Caco-2 (cell line): ENCODE measurements at regions not wholly inside any gene's neighbourhood (a gene's known extent, or its start where the extent isn't known, plus 50 kb on each side); places are given as distances from the start of the nearest gene placed in this dataset.
"Not testable (repeated sequence)": the region's sequence is repeated elsewhere in the genome, so short reads cannot be mapped to it uniquely, and the experiment has no call there.

Experiments
- BruUV-seq: library from RNA; stranded (reverse); fragments of 400-500 nt; replicated peaks from 2 replicates; lab custom pipeline; 2021; lab: Mats Ljungman, UMichigan
- CTCF ChIA-PET: fragments of 300-600 bp; sonication (Branson Sonifier 250); formaldehyde crosslinking; loops from one replicate; lab custom pipeline; 2022; ENCODE audit warnings: antibody characterized with exemption; lab: Charles Lee
- POLR2A ChIA-PET: fragments of 300-600 bp; sonication (Branson Sonifier 250); formaldehyde crosslinking; loops from one replicate; lab custom pipeline; 2022; ENCODE audit warnings: antibody characterized with exemption; lab: Charles Lee
- DNase-seq, 2 experiments: peaks; one replicate each; pipeline versions ENCODE4 v3.0.0 to v3.0.0-alpha.2; 2020 to 2022
- H3K27me3 ChIP-seq: replicated peaks from 2 replicates; pipeline ENCODE4 v1.6.0; 2011; ENCODE audit warnings: low read length; ENCODE audit not compliant: control insufficient read depth, insufficient read depth
- H3K36me3 ChIP-seq: 2 replicates; pipeline ENCODE4 v1.5.1; 2011; ENCODE audit warnings: low read length; ENCODE audit not compliant: control insufficient read depth, insufficient read depth
- H3K4me1 ChIP-seq: fragments of 250-450 bp; sonication (Bioruptor Pico); 2 replicates; pipeline ENCODE4 v1.5.1; 2020; ENCODE audit warnings: mild to moderate bottlenecking
- H3K4me3 ChIP-seq: 2 replicates; pipeline ENCODE4 v1.5.1; 2011; ENCODE audit warnings: low read depth, mild to moderate bottlenecking, control low read depth, low read length
- H3K9me3 ChIP-seq: fragments of 250-450 bp; sonication (Bioruptor Pico); 2 replicates; pipeline ENCODE4 v1.5.1; 2020; ENCODE audit warnings: mild to moderate bottlenecking, moderate library complexity
- H3K27ac Mint-ChIP-seq: one replicate; pipeline ENCODE4 v1.8.0; 2022; ENCODE audit warnings: mixed read lengths; ENCODE audit not compliant: unreplicated experiment
- H3K27me3 Mint-ChIP-seq: one replicate; pipeline ENCODE4 v1.8.0; 2022; ENCODE audit warnings: mixed read lengths; ENCODE audit not compliant: insufficient read depth, unreplicated experiment
- H3K36me3 Mint-ChIP-seq: one replicate; pipeline ENCODE4 v1.8.0; 2022; ENCODE audit warnings: mild to moderate bottlenecking, mixed read lengths; ENCODE audit not compliant: insufficient read depth, unreplicated experiment
- H3K4me1 Mint-ChIP-seq: one replicate; pipeline ENCODE4 v1.8.0; 2022; ENCODE audit warnings: low read depth, mixed read lengths; ENCODE audit not compliant: unreplicated experiment
- H3K4me3 Mint-ChIP-seq: one replicate; pipeline ENCODE4 v1.8.0; 2022; ENCODE audit warnings: mild to moderate bottlenecking, moderate library complexity, mixed read lengths; ENCODE audit not compliant: unreplicated experiment
- H3K9me3 Mint-ChIP-seq: one replicate; pipeline ENCODE4 v1.8.0; 2022; ENCODE audit warnings: mixed read lengths; ENCODE audit not compliant: unreplicated experiment
- CTCF ChIP-seq, 2 experiments: fragments of 200-600 bp in 1 of 2; IDR thresholded peaks; 1 replicate in 1 of 2; 2 replicates in 1 of 2; pipeline versions ENCODE4 v1.5.1 to v1.8.0; 2011 to 2022; ENCODE audit warnings: antibody characterized with exemption in 1 of 2, control low read depth in 1 of 2, inconsistent platforms in 1 of 2, low read depth in 1 of 2, low read length in 1 of 2, mild to moderate bottlenecking in 1 of 2, moderate library complexity in 1 of 2; ENCODE audit not compliant: insufficient read depth in 1 of 2, severe bottlenecking in 1 of 2, unreplicated experiment in 1 of 2
- intact Hi-C: fragments of 100-400 bp; cut with micrococcal nuclease; formaldehyde crosslinking; loops from one replicate; pipeline ENCODE4 v1.10.0; 2022; ENCODE audit not compliant: unreplicated experiment

- Histone ChIP-seq H3K4me1 (peaks cover 33% of the 10 kb centered on the region), H3K36me3 (no peaks in the 10 kb centered on the region; the same call in 1 of the 2 replicates), H3K9me3 (no peaks in the 10 kb centered on the region), H3K27me3 (no peaks in the 10 kb centered on the region), H3K4me3 (no peak overlapping the region)
- ChIA-PET POLR2A (interaction anchor here (1.7 kb wide), 1 partner anchor 136 kb away, joined by 8 read pairs; no protein-coding TSS in a partner anchor), CTCF (interaction anchor here (0.5 kb wide), 1 partner anchor 46 kb away, joined by 3 read pairs; no protein-coding TSS in a partner anchor)
- DNase-seq: peak; percentile 77 to 86
- Mint-ChIP-seq H3K27ac (peak overlapping the region; percentile 82), H3K9me3 (no peaks in the 10 kb centered on the region), H3K4me3 (peak overlapping the region; percentile 75), H3K27me3 (no peaks in the 10 kb centered on the region), H3K4me1 (peaks cover 36% of the 10 kb centered on the region), H3K36me3 (peaks cover 6% of the 10 kb centered on the region)
- no peak for TF ChIP-seq CTCF (IDR thresholded peaks at IDR 0.05; ENCODE audit: insufficient read depth in 1 of 2, low read depth in 1 of 2, low read length in 1 of 2, severe bottlenecking in 1 of 2, unreplicated experiment in 1 of 2)
- intact Hi-C loops: loop anchor here (1.0 to 2.0 kb wide), 2 partner anchors 18 to 37 kb away; no protein-coding TSS in a partner anchor
- BruUV-seq: no TSS peak
Observed at GRCh38 chr13:33678906-33679657, 138.9 kb upstream of the RFC3 start.

- Histone ChIP-seq H3K4me3 (no peak overlapping the region), H3K36me3 (no peaks in the 10 kb centered on the region; the same call in 1 of the 2 replicates), H3K9me3 (no peaks in the 10 kb centered on the region), H3K4me1 (peaks cover 33% of the 10 kb centered on the region), H3K27me3 (no peaks in the 10 kb centered on the region)
- peaks cover 36% of the 10 kb centered on the region for H3K4me1 Mint-ChIP-seq
- TF ChIP-seq CTCF (IDR thresholded peaks at IDR 0.05; ENCODE audit: insufficient read depth in 1 of 2, low read depth in 1 of 2, low read length in 1 of 2, severe bottlenecking in 1 of 2, unreplicated experiment in 1 of 2): no peak
- no TSS peak for BruUV-seq
- intact Hi-C loops: loop anchor here (1.0 to 2.0 kb wide), 2 partner anchors 17 to 37 kb away; no protein-coding TSS in a partner anchor
- CTCF ChIA-PET: interaction anchor here (0.5 kb wide), 1 partner anchor 45 kb away, joined by 3 read pairs; no protein-coding TSS in a partner anchor
- DNase-seq: no peak
- H3K36me3 Mint-ChIP-seq: peaks cover 6% of the 10 kb centered on the region
- POLR2A ChIA-PET: interaction anchor here (1.7 kb wide), 1 partner anchor 137 kb away, joined by 8 read pairs; no protein-coding TSS in a partner anchor
- peak overlapping the region; percentile 75 for H3K4me3 Mint-ChIP-seq
- no peaks in the 10 kb centered on the region for H3K27me3 Mint-ChIP-seq
- no peaks in the 10 kb centered on the region for H3K9me3 Mint-ChIP-seq
- H3K27ac Mint-ChIP-seq: peak overlapping the region; percentile 82
Observed at GRCh38 chr13:33679658-33680012, 138.3 kb upstream of the RFC3 start.

GRCh38 chr13:33682020-33682564, 135.9 kb upstream of the RFC3 start:
- TF ChIP-seq CTCF (IDR thresholded peaks at IDR 0.05; ENCODE audit: insufficient read depth in 1 of 2, low read depth in 1 of 2, low read length in 1 of 2, severe bottlenecking in 1 of 2, unreplicated experiment in 1 of 2): no peak
- intact Hi-C loops: no loop called here
- no peak for DNase-seq
- H3K9me3 ChIP-seq: no peaks in the 10 kb centered on the region
- ChIA-PET POLR2A (no interaction called here), CTCF (no interaction called here)
- Mint-ChIP-seq H3K9me3 (no peaks in the 10 kb centered on the region), H3K36me3 (peaks cover 6% of the 10 kb centered on the region), H3K4me1 (peaks cover 24% of the 10 kb centered on the region), H3K4me3 (no peak overlapping the region), H3K27ac (no peak overlapping the region), H3K27me3 (no peaks in the 10 kb centered on the region)
- no peaks in the 10 kb centered on the region; the same call in 1 of the 2 replicates for H3K36me3 ChIP-seq
- peaks cover 29% of the 10 kb centered on the region for H3K4me1 ChIP-seq
- BruUV-seq: no TSS peak
- H3K27me3 ChIP-seq: no peaks in the 10 kb centered on the region
- H3K4me3 ChIP-seq: no peak overlapping the region

GRCh38 chr13:33682646-33683045, 135.3 kb upstream of the RFC3 start:
- intact Hi-C loops, H3K36me3 ChIP-seq, POLR2A ChIA-PET, H3K27me3 ChIP-seq, CTCF ChIA-PET, H3K9me3 ChIP-seq, H3K4me3 ChIP-seq, H3K36me3 Mint-ChIP-seq, H3K27me3 Mint-ChIP-seq, H3K4me3 Mint-ChIP-seq, DNase-seq, H3K9me3 Mint-ChIP-seq, BruUV-seq, H3K27ac Mint-ChIP-seq: not testable (repeated sequence)
- peaks cover 18% of the 10 kb centered on the region for H3K4me1 Mint-ChIP-seq
- H3K4me1 ChIP-seq: peaks cover 24% of the 10 kb centered on the region
